HG03432 (cell line): ENCODE measurements at regions not wholly inside any gene's neighbourhood (a gene's known extent, or its start where the extent isn't known, plus 50 kb on each side); places are given as distances from the start of the nearest gene placed in this dataset.
"Not testable (repeated sequence)": the region's sequence is repeated elsewhere in the genome, so short reads cannot be mapped to it uniquely, and the experiment has no call there.

Experiments used
- ATAC-seq: cut with Tn5 transposase; IDR thresholded peaks from one replicate; pipeline ENCODE4 v1.9.1; 2021; ENCODE audit warnings: mild to moderate bottlenecking, moderate library complexity; ENCODE audit not compliant: unreplicated experiment

- ATAC-seq = no peak
Measured at GRCh38 chr2:234863043-234863934, 88.5 kb upstream of the SH3BP4 start.

GRCh38 chr2:234861841-234862735, 89.7 kb upstream of the SH3BP4 start:
- ATAC-seq = no peak

GRCh38 chr2:234859330-234859872, 92.4 kb upstream of the SH3BP4 start:
- not testable (repeated sequence) for ATAC-seq

- ATAC-seq = no peak
Measured at GRCh38 chr2:234858790-234859329, 93.0 kb upstream of the SH3BP4 start.

- ATAC-seq = no peak
Measured at GRCh38 chr2:234858145-234858544, 93.7 kb upstream of the SH3BP4 start.

- no peak for ATAC-seq
Measured at GRCh38 chr2:234853729-234854128, 98.1 kb upstream of the SH3BP4 start.

- ATAC-seq = no peak
Measured at GRCh38 chr2:234852941-234853340, 98.9 kb upstream of the SH3BP4 start.

GRCh38 chr2:234852035-234852434, 99.8 kb upstream of the SH3BP4 start:
- ATAC-seq = no peak

GRCh38 chr2:234851451-234851850, 100.4 kb upstream of the SH3BP4 start:
- ATAC-seq = no peak

- no peak for ATAC-seq
Measured at GRCh38 chr2:234850818-234851217, 101.0 kb upstream of the SH3BP4 start.

- no peak for ATAC-seq
Measured at GRCh38 chr2:234849678-234850077, 102.1 kb upstream of the SH3BP4 start.

GRCh38 chr2:234848578-234848977, 103.2 kb upstream of the SH3BP4 start:
- no peak for ATAC-seq

- no peak for ATAC-seq
Measured at GRCh38 chr2:234847639-234848038, 104.2 kb upstream of the SH3BP4 start.

GRCh38 chr2:234847364-234847635, 104.5 kb upstream of the SH3BP4 start:
- no peak for ATAC-seq

GRCh38 chr2:234846599-234847363, 105.0 kb upstream of the SH3BP4 start:
- no peak for ATAC-seq

GRCh38 chr2:234845602-234846590, 105.9 kb upstream of the SH3BP4 start:
- no peak for ATAC-seq

GRCh38 chr2:234843411-234843810, 108.4 kb upstream of the SH3BP4 start:
- ATAC-seq = no peak

- no peak for ATAC-seq
Measured at GRCh38 chr2:234842753-234843152, 109.1 kb upstream of the SH3BP4 start.

- no peak for ATAC-seq
Measured at GRCh38 chr2:234841321-234842015, 110.3 kb upstream of the SH3BP4 start.
